ENCODE measurements at regions not wholly inside any gene's neighbourhood (a gene's known extent, or its start where the extent isn't known, plus 50 kb on each side); places are given as distances from the start of the nearest gene placed in this dataset.

DNA sequence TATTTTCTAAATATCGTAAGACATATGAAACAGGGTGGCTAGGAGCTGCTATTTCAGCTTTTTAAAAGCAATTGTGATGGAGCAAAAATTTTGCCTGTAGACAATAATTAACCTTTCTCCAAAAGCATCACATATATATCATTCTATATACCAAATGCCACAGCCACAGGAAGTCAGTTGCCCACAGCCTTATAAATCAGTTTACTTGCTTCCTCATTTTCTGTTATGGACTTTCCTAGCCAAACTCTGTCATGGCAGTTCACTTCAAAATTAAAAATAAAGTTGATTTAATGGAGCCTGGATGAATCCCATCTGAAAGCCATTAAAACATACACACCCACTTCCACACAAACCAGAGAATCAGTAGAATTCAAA is 93.4 kb upstream of the NHSL1 start:
- ChIA-PET POLR2A (no interaction called here), CTCF (interaction anchor here (1.0 to 2.3 kb wide), 3 partner anchors 26 to 477 kb away, joined by 3 to 10 read pairs (median 3); no protein-coding TSS in a partner anchor), RAD21 (ENCODE audit: low non-redundant PET in 1 of 2, low total read pairs in 2 of 2, uncharacterized antibody in 2 of 2, unreplicated experiment in 2 of 2) (no interaction called here)
- no peak for TF ChIP-seq POLR2AphosphoS5 (IDR thresholded peaks at IDR 0.05; ENCODE audit: low read depth, low read length)
- no peak for TF ChIP-seq CBX3 (IDR thresholded peaks at IDR 0.05; ENCODE audit: low read depth)
- no peak for TF ChIP-seq EZH2phosphoT487 (IDR thresholded peaks at IDR 0.05; ENCODE audit: borderline replicate concordance)
- TF ChIP-seq SRF (IDR thresholded peaks at IDR 0.05; ENCODE audit: low read depth): no peak
- TF ChIP-seq REST (IDR thresholded peaks at IDR 0.05; ENCODE audit: low read depth): no peak
- no peak for TF ChIP-seq SIN3A (IDR thresholded peaks at IDR 0.05; ENCODE audit: low read depth)
- Histone ChIP-seq H3K27me3 (ENCODE audit: insufficient read depth, low read length) (no peaks in the 10 kb centered on the region), H3K9me3 (ENCODE audit: control insufficient read depth in 1 of 2, insufficient read depth in 1 of 2, low read depth in 1 of 2, low read length in 2 of 2) (no peaks in the 10 kb centered on the region), H3K4me2 (ENCODE audit: low read length) (peak overlapping the region; percentile 84), H3K4me1 (ENCODE audit: control insufficient read depth in 1 of 2, insufficient read depth in 2 of 2, low read length in 2 of 2) (peaks cover 6 to 30% of the 10 kb centered on the region in 2 experiments; a peak in 3 of 4 replicates), H3K9ac (ENCODE audit: low read length) (peak overlapping the region; percentile 56), H3K36me3 (ENCODE audit: control insufficient read depth in 1 of 2, insufficient read depth in 2 of 2, low read length in 2 of 2) (no peaks in the 10 kb centered on the region), H3K79me2 (ENCODE audit: insufficient read depth, low read length) (no peaks in the 10 kb centered on the region), H3K4me3 (replicated peaks in 1 of 2; ENCODE audit: low read depth in 1 of 2, low read length in 2 of 2) (peak overlapping the region; percentile 33 to 53), H3K9me2 (ENCODE audit: insufficient read depth) (no peaks in the 10 kb centered on the region), H2AFZ (ENCODE audit: low read depth, low read length, poor library complexity, severe bottlenecking) (peak overlapping the region; percentile 28), H4K20me1 (ENCODE audit: insufficient read depth) (no peaks in the 10 kb centered on the region), H3K27ac (ENCODE audit: low read depth, low read length) (peak overlapping the region; percentile 53)
- no peak for DNase-seq (ENCODE audit: low read depth, low spot score)
- intact Hi-C loops (cut with micrococcal nuclease): loop anchor here (5.0 kb wide), 2 partner anchors 100 to 475 kb away; no protein-coding TSS in a partner anchor
- no peak; the same call in 1 of the 2 replicates for ATAC-seq
- BruUV-seq (replicated peaks): TSS peak; percentile 77
